GM19035 (cell line): ENCODE measurements at regions not wholly inside any gene's neighbourhood (a gene's known extent, or its start where the extent isn't known, plus 50 kb on each side); places are given as distances from the start of the nearest gene placed in this dataset.
"Not testable (repeated sequence)": the region's sequence is repeated elsewhere in the genome, so short reads cannot be mapped to it uniquely, and the experiment has no call there.

Experiments
- ATAC-seq: cut with Tn5 transposase; IDR thresholded peaks from one replicate; pipeline ENCODE4 v1.9.1; 2021; ENCODE audit not compliant: unreplicated experiment

GRCh38 chr7:150045596-150045995 is 171.8 kb downstream of the ATP6V0E2 start:
- not testable (repeated sequence) for ATAC-seq

GRCh38 chr7:150046290-150047194 is 172.8 kb downstream of the ATP6V0E2 start:
- ATAC-seq = not testable (repeated sequence)

- ATAC-seq = not testable (repeated sequence)
Measured at GRCh38 chr7:150047329-150047728, 173.6 kb downstream of the ATP6V0E2 start.

GRCh38 chr7:150047772-150048171 is 174.0 kb downstream of the ATP6V0E2 start:
- not testable (repeated sequence) for ATAC-seq

- ATAC-seq = not testable (repeated sequence)
Measured at GRCh38 chr7:150048244-150049011, 174.7 kb downstream of the ATP6V0E2 start.

- ATAC-seq = not testable (repeated sequence)
Measured at GRCh38 chr7:150049012-150049655, 175.4 kb downstream of the ATP6V0E2 start.

GRCh38 chr7:150053396-150053795 is 179.6 kb downstream of the ATP6V0E2 start:
- not testable (repeated sequence) for ATAC-seq

- not testable (repeated sequence) for ATAC-seq
Measured at GRCh38 chr7:150054242-150054641, 180.5 kb downstream of the ATP6V0E2 start.

GRCh38 chr7:150060259-150061221 is 186.8 kb downstream of the ATP6V0E2 start:
- peak; percentile 98 for ATAC-seq

- ATAC-seq = not testable (repeated sequence)
Measured at GRCh38 chr7:150063195-150063594, 189.4 kb downstream of the ATP6V0E2 start.

GRCh38 chr7:150069555-150070313 is 196.0 kb downstream of the ATP6V0E2 start:
- ATAC-seq = not testable (repeated sequence)

- ATAC-seq = not testable (repeated sequence)
Measured at GRCh38 chr7:150077543-150077942, 203.8 kb downstream of the ATP6V0E2 start.

GRCh38 chr7:150081865-150082264 is 208.1 kb downstream of the ATP6V0E2 start:
- ATAC-seq = not testable (repeated sequence)

GRCh38 chr7:150084724-150085123 is 211.0 kb downstream of the ATP6V0E2 start:
- not testable (repeated sequence) for ATAC-seq

GRCh38 chr7:150087478-150087877 is 213.7 kb downstream of the ATP6V0E2 start:
- ATAC-seq = not testable (repeated sequence)

- not testable (repeated sequence) for ATAC-seq
Measured at GRCh38 chr7:150089139-150089538, 215.4 kb downstream of the ATP6V0E2 start.

- not testable (repeated sequence) for ATAC-seq
Measured at GRCh38 chr7:150090776-150091175, 217.0 kb downstream of the ATP6V0E2 start.

GRCh38 chr7:150093897-150094296 is 220.1 kb downstream of the ATP6V0E2 start:
- ATAC-seq = not testable (repeated sequence)
